HS-27A (cell line): ENCODE measurements at regions not wholly inside any gene's neighbourhood (a gene's known extent, or its start where the extent isn't known, plus 50 kb on each side); places are given as distances from the start of the nearest gene placed in this dataset.

Source experiments
- DNase-seq: peaks from one replicate; pipeline ENCODE4 v3.0.0-alpha.2; 2012; ENCODE audit warnings: low read depth, missing footprints

- DNase-seq = no peak
Measured at GRCh38 chr4:110778521-110778920, 155.6 kb upstream of the PITX2 start.

- DNase-seq = no peak
Measured at GRCh38 chr4:110780538-110780937, 157.7 kb upstream of the PITX2 start.

GRCh38 chr4:110781944-110782343, 159.1 kb upstream of the PITX2 start:
- DNase-seq = no peak

GRCh38 chr4:110787109-110787508, 164.2 kb upstream of the PITX2 start:
- DNase-seq = no peak

GRCh38 chr4:110787707-110788106, 164.8 kb upstream of the PITX2 start:
- DNase-seq = peak; percentile 54

GRCh38 chr4:110788302-110788701, 165.4 kb upstream of the PITX2 start:
- no peak for DNase-seq

- DNase-seq = no peak
Measured at GRCh38 chr4:110792036-110792435, 169.2 kb upstream of the PITX2 start.

GRCh38 chr4:110793381-110793801, 170.5 kb upstream of the PITX2 start:
- DNase-seq = peak; percentile 59

GRCh38 chr4:110793890-110794554, 171.1 kb upstream of the PITX2 start:
- DNase-seq = no peak

- DNase-seq = no peak
Measured at GRCh38 chr4:110795971-110796370, 173.1 kb upstream of the PITX2 start.

GRCh38 chr4:110797486-110797885, 174.6 kb upstream of the PITX2 start:
- no peak for DNase-seq

GRCh38 chr4:110798687-110799086, 175.8 kb upstream of the PITX2 start:
- no peak for DNase-seq

GRCh38 chr4:110799211-110799610, 176.3 kb upstream of the PITX2 start:
- no peak for DNase-seq

- DNase-seq = no peak
Measured at GRCh38 chr4:110801591-110801990, 178.7 kb upstream of the PITX2 start.

- peak; percentile 62 for DNase-seq
Measured at GRCh38 chr4:110808351-110808878, 185.5 kb upstream of the PITX2 start.

- no peak for DNase-seq
Measured at GRCh38 chr4:110815950-110816349, 193.1 kb upstream of the PITX2 start.

- DNase-seq = no peak
Measured at GRCh38 chr4:110816367-110816766, 193.5 kb upstream of the PITX2 start.

- DNase-seq = no peak
Measured at GRCh38 chr4:110821186-110821585, 198.3 kb upstream of the PITX2 start.

- DNase-seq = peak; percentile 65
Measured at GRCh38 chr4:110823251-110823650, 200.4 kb upstream of the PITX2 start.

GRCh38 chr4:110824344-110824743, 201.5 kb upstream of the PITX2 start:
- no peak for DNase-seq

- no peak for DNase-seq
Measured at GRCh38 chr4:110826656-110827055, 203.8 kb upstream of the PITX2 start.

GRCh38 chr4:110830461-110830860, 207.6 kb upstream of the PITX2 start:
- DNase-seq = no peak

- no peak for DNase-seq
Measured at GRCh38 chr4:110837896-110838450, 215.1 kb upstream of the PITX2 start.

- DNase-seq = peak; percentile 70
Measured at GRCh38 chr4:110840221-110840654, 217.4 kb upstream of the PITX2 start.
